Brain microvascular endothelial cell (primary cell): ENCODE measurements at regions not wholly inside any gene's neighbourhood (a gene's known extent, or its start where the extent isn't known, plus 50 kb on each side); places are given as distances from the start of the nearest gene placed in this dataset.

Source experiments
- DNase-seq: peaks from one replicate; pipeline ENCODE4 v3.0.0-alpha.2; 2020
- H3K27ac ChIP-seq: fragments of 250-450 bp; sonication (Bioruptor Pico); 2 replicates; pipeline ENCODE4 v1.5.1; 2020; ENCODE audit warnings: mild to moderate bottlenecking, moderate library complexity
- H3K27me3 ChIP-seq: fragments of 250-450 bp; sonication (Bioruptor Pico); replicated peaks from 2 replicates; pipeline ENCODE4 v1.5.1; 2020; ENCODE audit warnings: mild to moderate bottlenecking
- H3K36me3 ChIP-seq: fragments of 250-450 bp; sonication (Bioruptor Pico); replicated peaks from 2 replicates; pipeline ENCODE4 v1.5.1; 2020; ENCODE audit warnings: mild to moderate bottlenecking
- H3K4me3 ChIP-seq: 2 replicates; pipeline ENCODE4 v1.5.1; 2011; ENCODE audit warnings: low read depth, mild to moderate bottlenecking, control low read depth, low read length, moderate library complexity
- in situ Hi-C: cut with HindIII; loops from 2 replicates; pipeline ENCODE4 v1.10.0; 2017; ENCODE audit warnings: low sequenced_read_pairs, low pct_ligation_motif_present
- TF ChIP-seq, protein P1 (sequence below): IDR thresholded peaks from 2 replicates; pipeline ENCODE4 v1.5.1; 2011; ENCODE audit warnings: low read depth, mild to moderate bottlenecking, moderate library complexity, low read length, control low read depth, inconsistent platforms; ENCODE audit errors: missing control alignments

DNA sequence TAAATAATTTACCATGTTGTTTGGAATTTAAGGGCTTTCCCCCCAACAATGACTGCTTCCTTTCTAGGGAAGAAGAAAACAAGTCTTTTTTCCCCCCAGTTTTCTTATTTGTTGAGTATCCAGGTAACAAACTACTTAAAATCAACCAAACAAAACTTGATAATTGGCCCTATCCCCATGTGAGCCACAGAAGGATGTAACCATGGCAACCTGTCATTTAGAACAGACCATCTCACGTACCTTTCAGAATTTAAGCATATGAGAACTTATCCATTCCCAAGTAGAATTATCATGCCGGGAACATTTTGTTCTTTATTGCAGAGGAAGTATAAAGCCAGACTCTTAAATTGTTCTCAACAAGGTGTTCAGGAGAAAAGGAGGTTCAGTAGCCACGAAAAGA lies 392.3 kb downstream of the CETN3 start:
- in situ Hi-C loops = no loop called here
- no peak overlapping the region for H3K27ac ChIP-seq
- TF ChIP-seq, protein P1, sequence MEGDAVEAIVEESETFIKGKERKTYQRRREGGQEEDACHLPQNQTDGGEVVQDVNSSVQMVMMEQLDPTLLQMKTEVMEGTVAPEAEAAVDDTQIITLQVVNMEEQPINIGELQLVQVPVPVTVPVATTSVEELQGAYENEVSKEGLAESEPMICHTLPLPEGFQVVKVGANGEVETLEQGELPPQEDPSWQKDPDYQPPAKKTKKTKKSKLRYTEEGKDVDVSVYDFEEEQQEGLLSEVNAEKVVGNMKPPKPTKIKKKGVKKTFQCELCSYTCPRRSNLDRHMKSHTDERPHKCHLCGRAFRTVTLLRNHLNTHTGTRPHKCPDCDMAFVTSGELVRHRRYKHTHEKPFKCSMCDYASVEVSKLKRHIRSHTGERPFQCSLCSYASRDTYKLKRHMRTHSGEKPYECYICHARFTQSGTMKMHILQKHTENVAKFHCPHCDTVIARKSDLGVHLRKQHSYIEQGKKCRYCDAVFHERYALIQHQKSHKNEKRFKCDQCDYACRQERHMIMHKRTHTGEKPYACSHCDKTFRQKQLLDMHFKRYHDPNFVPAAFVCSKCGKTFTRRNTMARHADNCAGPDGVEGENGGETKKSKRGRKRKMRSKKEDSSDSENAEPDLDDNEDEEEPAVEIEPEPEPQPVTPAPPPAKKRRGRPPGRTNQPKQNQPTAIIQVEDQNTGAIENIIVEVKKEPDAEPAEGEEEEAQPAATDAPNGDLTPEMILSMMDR = no peak
- DNase-seq = no peak
- H3K36me3 ChIP-seq = no peaks in the 10 kb centered on the region
- H3K27me3 ChIP-seq = no peaks in the 10 kb centered on the region
- no peak overlapping the region for H3K4me3 ChIP-seq

DNA sequence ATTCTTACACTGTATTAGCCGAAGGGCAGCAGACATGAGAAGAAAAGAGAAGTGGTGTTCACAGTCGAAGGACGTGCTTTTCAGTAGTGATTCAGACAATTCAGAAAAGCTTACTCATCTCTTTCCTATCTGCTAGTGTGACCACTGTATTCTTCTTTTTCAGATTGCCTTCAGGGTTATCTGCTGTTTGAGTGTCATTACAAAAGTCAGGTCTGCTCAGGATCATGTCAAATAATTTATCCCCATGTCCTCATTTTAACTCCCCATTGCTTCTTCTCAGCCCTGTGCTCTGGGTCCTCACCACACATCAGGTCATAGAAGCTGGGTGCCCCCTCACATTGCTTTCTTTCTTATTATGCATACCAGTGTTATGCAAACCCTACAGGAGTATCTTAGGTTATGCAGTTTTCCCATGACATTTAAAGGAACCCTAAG lies 394.0 kb downstream of the CETN3 start:
- Histone ChIP-seq H3K27ac (peak overlapping the region; percentile 73), H3K4me3 (no peak overlapping the region), H3K36me3 (no peaks in the 10 kb centered on the region), H3K27me3 (no peaks in the 10 kb centered on the region)
- in situ Hi-C loops = no loop called here
- TF ChIP-seq, protein P1 = no peak
- peak; percentile 71 for DNase-seq

DNA sequence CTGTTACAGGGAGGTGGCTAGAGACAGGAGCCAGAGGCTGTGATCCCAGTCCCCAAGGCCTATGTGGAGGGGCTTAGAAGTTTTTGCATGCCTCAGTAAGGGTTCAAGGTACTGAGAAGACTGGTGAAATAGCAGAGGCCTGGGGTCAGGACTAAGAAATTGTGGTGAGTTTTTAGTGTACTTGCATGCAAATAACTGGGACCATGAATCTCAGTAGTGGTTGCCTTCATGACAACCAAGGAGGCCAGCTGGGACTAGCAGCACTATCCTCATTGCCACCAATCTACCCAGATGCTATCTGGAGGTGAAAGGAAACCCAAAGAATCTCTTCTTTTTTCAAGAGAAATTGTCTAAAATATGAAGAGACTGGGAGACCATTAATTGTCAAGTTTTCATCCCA lies 395.1 kb downstream of the CETN3 start:
- H3K4me3 ChIP-seq = no peak overlapping the region
- no peak for DNase-seq
- no peak overlapping the region for H3K27ac ChIP-seq
- no peaks in the 10 kb centered on the region for H3K36me3 ChIP-seq
- TF ChIP-seq, protein P1 = no peak
- in situ Hi-C loops = no loop called here
- no peaks in the 10 kb centered on the region for H3K27me3 ChIP-seq

DNA sequence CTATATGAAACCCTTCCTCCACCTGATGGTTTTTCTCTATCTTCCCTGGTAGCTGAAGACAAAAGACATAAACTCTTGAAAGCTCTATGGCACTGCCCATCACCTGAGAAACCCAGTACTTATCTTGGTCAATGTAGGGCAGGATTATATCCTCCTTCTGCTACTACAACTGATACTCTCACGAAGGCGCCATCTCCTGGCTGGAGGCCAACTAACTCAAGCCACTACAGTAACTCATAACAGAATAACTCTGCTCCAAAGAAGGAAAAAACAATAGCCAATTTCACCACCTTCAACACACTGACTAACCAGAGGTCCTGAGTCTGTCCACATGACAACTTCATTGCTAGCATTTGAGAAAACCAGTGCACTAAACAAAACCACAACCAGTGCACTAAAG lies 409.2 kb downstream of the CETN3 start:
- Histone ChIP-seq H3K4me3 (no peak overlapping the region), H3K27me3 (no peaks in the 10 kb centered on the region), H3K27ac (no peak overlapping the region), H3K36me3 (no peaks in the 10 kb centered on the region)
- in situ Hi-C loops = no loop called here
- TF ChIP-seq, protein P1 = no peak
- DNase-seq = no peak

DNA sequence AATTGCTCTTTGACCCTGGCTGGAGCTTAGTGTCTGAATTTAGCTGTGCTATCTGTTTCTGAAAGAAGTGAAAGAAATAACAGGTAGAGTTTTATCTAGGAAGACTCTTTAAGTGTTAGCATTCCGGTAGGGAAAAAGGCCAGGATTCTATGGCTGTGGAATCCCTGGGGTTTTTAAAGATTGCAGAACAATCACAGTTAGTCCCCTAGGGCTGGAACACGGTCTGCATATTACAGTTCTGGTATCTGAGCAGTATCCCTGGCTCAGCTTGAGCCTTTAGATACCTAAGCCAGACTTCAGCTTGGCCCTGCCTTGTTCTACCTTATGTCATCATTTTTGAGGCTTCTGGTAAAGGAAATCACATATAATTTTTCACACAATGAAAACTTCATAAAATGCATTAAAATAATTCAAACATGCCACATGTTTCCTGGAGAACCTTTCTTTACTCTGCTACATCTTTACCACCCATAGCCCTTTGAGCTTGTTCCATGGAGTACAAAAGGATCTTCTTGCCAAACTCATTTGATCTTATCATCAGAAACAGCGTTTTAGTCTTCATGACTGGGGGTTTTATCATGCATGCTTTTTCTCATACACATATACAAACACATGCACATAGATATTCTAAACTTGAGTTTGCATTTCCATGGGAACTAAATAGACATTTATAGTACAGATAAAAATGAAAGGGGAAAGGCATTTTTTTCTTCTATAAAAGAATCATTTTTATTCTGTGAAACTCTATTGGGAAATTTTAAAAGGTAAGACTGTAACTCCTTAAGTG lies 410.8 kb downstream of the CETN3 start:
- Histone ChIP-seq H3K4me3 (no peak overlapping the region), H3K36me3 (no peaks in the 10 kb centered on the region), H3K27me3 (no peaks in the 10 kb centered on the region), H3K27ac (no peak overlapping the region)
- in situ Hi-C loops = no loop called here
- DNase-seq = no peak
- TF ChIP-seq, protein P1 = no peak

DNA sequence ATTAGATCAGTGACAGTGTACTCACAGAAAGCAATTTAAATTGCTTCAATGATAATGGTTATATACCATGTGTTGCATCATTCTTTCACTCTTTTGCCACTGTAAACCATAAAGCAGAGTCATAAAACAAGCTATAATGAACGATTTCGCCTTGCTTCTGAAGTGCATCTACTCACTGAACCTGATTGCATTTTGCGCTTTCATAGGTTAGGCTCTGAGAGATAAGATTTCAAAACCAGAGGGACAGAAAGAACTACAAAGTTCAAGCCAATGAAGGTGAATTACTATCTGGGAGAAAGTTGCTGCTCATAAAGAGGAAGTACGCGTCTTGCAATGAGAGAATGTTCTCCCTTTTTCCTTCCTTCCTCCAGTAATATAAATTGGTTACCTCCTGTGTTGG lies 412.7 kb downstream of the CETN3 start:
- no peak for DNase-seq
- TF ChIP-seq, protein P1 = no peak
- in situ Hi-C loops = no loop called here
- Histone ChIP-seq H3K27me3 (no peaks in the 10 kb centered on the region), H3K36me3 (no peaks in the 10 kb centered on the region), H3K4me3 (no peak overlapping the region), H3K27ac (no peak overlapping the region)
